LNCaP clone FGC (cell line): ENCODE measurements at regions not wholly inside any gene's neighbourhood (a gene's known extent, or its start where the extent isn't known, plus 50 kb on each side); places are given as distances from the start of the nearest gene placed in this dataset.

Source experiments
- DNase-seq: peaks from one replicate; pipeline ENCODE4 v3.0.0-alpha.2; 2011; ENCODE audit warnings: low read depth
- H3K4me3 ChIP-seq: 2 replicates; pipeline ENCODE4 v1.5.1; 2011; ENCODE audit warnings: mild to moderate bottlenecking, low read depth, low read length, control low read depth
- TF ChIP-seq, protein P1 (sequence below): IDR thresholded peaks from 2 replicates; pipeline ENCODE4 v1.5.1; 2012; ENCODE audit warnings: mild to moderate bottlenecking; ENCODE audit not compliant: control insufficient read depth, insufficient read depth; ENCODE audit errors: extremely low read depth

GRCh38 chr3:1775321-1775720 lies 323.3 kb upstream of the CNTN4 start:
- DNase-seq, result no peak
- H3K4me3 ChIP-seq, result no peak overlapping the region
- TF ChIP-seq, protein P1, sequence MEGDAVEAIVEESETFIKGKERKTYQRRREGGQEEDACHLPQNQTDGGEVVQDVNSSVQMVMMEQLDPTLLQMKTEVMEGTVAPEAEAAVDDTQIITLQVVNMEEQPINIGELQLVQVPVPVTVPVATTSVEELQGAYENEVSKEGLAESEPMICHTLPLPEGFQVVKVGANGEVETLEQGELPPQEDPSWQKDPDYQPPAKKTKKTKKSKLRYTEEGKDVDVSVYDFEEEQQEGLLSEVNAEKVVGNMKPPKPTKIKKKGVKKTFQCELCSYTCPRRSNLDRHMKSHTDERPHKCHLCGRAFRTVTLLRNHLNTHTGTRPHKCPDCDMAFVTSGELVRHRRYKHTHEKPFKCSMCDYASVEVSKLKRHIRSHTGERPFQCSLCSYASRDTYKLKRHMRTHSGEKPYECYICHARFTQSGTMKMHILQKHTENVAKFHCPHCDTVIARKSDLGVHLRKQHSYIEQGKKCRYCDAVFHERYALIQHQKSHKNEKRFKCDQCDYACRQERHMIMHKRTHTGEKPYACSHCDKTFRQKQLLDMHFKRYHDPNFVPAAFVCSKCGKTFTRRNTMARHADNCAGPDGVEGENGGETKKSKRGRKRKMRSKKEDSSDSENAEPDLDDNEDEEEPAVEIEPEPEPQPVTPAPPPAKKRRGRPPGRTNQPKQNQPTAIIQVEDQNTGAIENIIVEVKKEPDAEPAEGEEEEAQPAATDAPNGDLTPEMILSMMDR, result no peak

DNA sequence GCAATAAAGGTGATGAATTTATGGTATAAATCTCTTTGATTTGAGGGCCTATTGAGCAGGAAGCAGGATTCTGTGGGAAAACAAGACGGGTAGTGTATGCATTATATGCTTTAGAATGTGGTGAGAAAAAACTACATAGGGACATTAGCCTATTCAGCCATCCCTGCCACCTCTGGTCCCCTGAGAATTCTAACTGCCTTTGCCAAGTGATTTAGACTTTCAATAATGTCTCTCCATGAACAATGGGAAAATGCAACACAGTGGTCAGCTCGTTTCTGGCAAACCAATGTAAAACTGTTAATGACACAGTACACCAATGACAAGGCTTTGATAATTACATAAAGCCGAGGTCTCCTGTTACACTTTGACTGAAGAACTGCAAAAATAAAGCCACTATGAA lies 314.7 kb upstream of the CNTN4 start:
- DNase-seq, result no peak
- TF ChIP-seq, protein P1, result no peak
- no peak overlapping the region for H3K4me3 ChIP-seq

- TF ChIP-seq, protein P1, result no peak
- H3K4me3 ChIP-seq, result no peak overlapping the region
- no peak for DNase-seq
These were observed 311.6 kb upstream of the CNTN4 start for GRCh38 chr3:1787094-1787493.

DNA sequence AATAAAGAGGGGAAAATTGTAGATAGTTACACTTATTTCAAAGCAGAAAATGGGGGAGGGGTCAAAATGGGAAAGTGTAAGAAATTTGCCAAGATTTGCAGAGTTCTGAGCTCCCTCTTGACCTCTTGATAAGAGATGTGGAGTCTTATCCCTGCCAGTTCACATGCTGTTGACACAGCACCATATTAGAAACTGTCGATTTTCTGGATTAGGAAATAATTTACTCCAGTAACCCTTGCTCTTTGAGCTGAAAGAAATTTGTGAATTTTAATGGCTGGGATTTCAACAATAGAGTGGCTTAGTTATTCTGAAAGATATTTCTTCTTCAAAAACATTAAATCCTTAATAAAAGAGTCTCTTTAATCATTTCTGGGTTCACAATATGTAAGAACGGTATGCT lies 306.2 kb upstream of the CNTN4 start:
- TF ChIP-seq, protein P1, result no peak
- DNase-seq, result no peak
- H3K4me3 ChIP-seq, result no peak overlapping the region

DNA sequence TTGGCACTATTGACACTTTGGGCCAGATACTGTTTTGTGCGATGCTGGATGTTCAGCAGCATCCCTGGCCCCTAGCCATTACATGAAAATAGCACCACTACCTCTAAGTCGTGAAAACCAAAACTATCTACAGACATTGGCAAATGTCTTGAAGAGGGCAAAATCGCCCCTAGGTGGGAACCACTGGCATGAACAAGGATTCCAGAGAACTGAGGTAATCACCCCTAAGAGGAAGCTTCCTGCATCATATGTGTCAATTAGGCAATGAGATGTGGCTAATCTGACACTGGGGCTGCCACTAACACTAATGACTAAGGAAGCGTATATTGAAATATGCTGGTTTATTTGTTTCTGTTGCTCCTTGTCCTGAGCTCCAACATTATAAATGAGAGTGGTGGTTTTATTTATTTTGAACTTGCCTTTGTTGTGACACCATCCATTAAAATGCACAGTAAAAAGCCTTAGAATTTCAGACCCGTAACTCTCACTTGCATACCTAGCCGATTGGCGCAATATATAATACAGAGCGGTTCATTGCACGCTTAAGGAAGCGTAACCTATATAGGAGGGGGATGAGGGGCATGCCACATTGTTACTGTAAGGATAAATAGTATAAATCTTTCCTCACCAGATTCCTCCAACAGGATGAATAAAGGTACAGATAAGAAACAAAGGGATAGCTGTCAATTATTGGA lies 299.8 kb upstream of the CNTN4 start:
- TF ChIP-seq, protein P1, result no peak
- DNase-seq, result no peak
- H3K4me3 ChIP-seq, result no peak overlapping the region

- H3K4me3 ChIP-seq, result no peak overlapping the region
- TF ChIP-seq, protein P1, result no peak
- no peak for DNase-seq
These were observed 293.3 kb upstream of the CNTN4 start for GRCh38 chr3:1805331-1805730.

GRCh38 chr3:1808590-1808989 lies 290.1 kb upstream of the CNTN4 start:
- no peak for DNase-seq
- TF ChIP-seq, protein P1, result no peak

More at GRCh38 chr3:1808590-1808989, 290.1 kb upstream of the CNTN4 start:
- H3K4me3 ChIP-seq, result no peak overlapping the region
